ENCODE measurements at regions not wholly inside any gene's neighbourhood (a gene's known extent, or its start where the extent isn't known, plus 50 kb on each side); places are given as distances from the start of the nearest gene placed in this dataset.

DNA sequence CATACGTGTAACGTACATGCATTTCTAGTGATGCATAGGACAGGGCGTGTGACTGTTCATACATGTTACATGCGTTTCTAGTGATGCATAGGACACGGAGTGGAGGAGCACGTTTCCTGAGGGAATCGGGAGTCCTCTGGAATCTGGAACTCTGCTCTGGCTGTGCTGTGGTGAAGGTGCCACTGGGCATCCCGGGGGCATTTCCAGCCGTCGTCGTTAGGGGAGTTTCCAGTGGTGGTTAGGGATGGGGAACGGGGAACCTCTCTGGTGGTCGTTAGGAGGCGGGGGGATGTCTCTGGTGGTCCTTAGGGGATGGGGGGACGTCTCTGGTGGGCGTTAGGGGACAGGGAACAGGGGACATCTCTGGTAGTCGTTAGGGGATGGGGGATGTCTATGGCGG is 209.6 kb upstream of the SOX1 start:
- H3K36me3 ChIP-seq (ENCODE audit: control insufficient read depth in 2 of 2, insufficient read depth in 2 of 2, low read length in 1 of 2) = no peaks in the 10 kb centered on the region
- H2AFZ ChIP-seq (ENCODE audit: control insufficient read depth, low read depth, low read length) = no peak overlapping the region
- ATAC-seq (no peak), DNase-seq (ENCODE audit: low read depth, low spot score) (no peak), FAIRE-seq (no peak)
- no peak overlapping the region for H3K4me3 ChIP-seq
- intact Hi-C loops (cut with micrococcal nuclease; ENCODE audit: unreplicated experiment) (no loop called here), in situ Hi-C loops (cut with MboI) (no loop called here)
- no peaks in the 10 kb centered on the region for H3K27me3 ChIP-seq (replicated peaks in 1 of 2; ENCODE audit: control insufficient read depth in 2 of 2, insufficient read depth in 2 of 2, low read length in 1 of 2)
- no peaks in the 10 kb centered on the region; the same call in 2 of the 3 replicates for H3K9me3 ChIP-seq (replicated peaks; ENCODE audit: control insufficient read depth, insufficient read depth, low read length)
- RAD21 ChIA-PET (ENCODE audit: unreplicated experiment) = no interaction called here
- TF ChIP-seq, protein P1, sequence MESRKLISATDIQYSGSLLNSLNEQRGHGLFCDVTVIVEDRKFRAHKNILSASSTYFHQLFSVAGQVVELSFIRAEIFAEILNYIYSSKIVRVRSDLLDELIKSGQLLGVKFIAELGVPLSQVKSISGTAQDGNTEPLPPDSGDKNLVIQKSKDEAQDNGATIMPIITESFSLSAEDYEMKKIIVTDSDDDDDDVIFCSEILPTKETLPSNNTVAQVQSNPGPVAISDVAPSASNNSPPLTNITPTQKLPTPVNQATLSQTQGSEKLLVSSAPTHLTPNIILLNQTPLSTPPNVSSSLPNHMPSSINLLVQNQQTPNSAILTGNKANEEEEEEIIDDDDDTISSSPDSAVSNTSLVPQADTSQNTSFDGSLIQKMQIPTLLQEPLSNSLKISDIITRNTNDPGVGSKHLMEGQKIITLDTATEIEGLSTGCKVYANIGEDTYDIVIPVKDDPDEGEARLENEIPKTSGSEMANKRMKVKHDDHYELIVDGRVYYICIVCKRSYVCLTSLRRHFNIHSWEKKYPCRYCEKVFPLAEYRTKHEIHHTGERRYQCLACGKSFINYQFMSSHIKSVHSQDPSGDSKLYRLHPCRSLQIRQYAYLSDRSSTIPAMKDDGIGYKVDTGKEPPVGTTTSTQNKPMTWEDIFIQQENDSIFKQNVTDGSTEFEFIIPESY (IDR thresholded peaks at IDR 0.05) = no peak
- TF ChIP-seq RELA (IDR thresholded peaks at IDR 0.05; ENCODE audit: borderline replicate concordance, partially characterized antibody) (no peak), RFX5 (IDR thresholded peaks at IDR 0.05; ENCODE audit: low read depth, low read length) (no peak), JUND (IDR thresholded peaks at IDR 0.05; ENCODE audit: low read depth, low read length) (no peak), NRF1 (conservative IDR thresholded peaks at IDR 0.05; ENCODE audit: low read depth, low read length) (no peak), MTA3 (IDR thresholded peaks at IDR 0.05; ENCODE audit: borderline replicate concordance, low read length) (no peak), STAT3 (IDR thresholded peaks at IDR 0.05; ENCODE audit: low read depth, low read length) (no peak), ZNF207 (IDR thresholded peaks at IDR 0.05; ENCODE audit: borderline replicate concordance) (no peak), JUNB (IDR thresholded peaks at IDR 0.05) (no peak), ZNF217 (IDR thresholded peaks at IDR 0.05) (no peak), SUZ12 (IDR thresholded peaks at IDR 0.05; ENCODE audit: unreplicated experiment) (no peak), ETV6 (conservative IDR thresholded peaks at IDR 0.05 in 1 of 2, IDR thresholded peaks at IDR 0.05 in 1 of 2; ENCODE audit: borderline replicate concordance in 1 of 2, low read depth in 1 of 2) (no peak), YY1 (IDR thresholded peaks at IDR 0.05; ENCODE audit: low read depth, low read length) (no peak), MEF2B (IDR thresholded peaks at IDR 0.05; ENCODE audit: partially characterized antibody, poor library complexity, severe bottlenecking) (no peak), EP300 (IDR thresholded peaks at IDR 0.05; ENCODE audit: borderline replicate concordance in 1 of 2, control insufficient read depth in 1 of 2, low read depth in 2 of 2, low read length in 2 of 2) (no peak)
- TF ChIP-seq, protein P2, sequence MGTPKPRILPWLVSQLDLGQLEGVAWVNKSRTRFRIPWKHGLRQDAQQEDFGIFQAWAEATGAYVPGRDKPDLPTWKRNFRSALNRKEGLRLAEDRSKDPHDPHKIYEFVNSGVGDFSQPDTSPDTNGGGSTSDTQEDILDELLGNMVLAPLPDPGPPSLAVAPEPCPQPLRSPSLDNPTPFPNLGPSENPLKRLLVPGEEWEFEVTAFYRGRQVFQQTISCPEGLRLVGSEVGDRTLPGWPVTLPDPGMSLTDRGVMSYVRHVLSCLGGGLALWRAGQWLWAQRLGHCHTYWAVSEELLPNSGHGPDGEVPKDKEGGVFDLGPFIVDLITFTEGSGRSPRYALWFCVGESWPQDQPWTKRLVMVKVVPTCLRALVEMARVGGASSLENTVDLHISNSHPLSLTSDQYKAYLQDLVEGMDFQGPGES (IDR thresholded peaks at IDR 0.05) = no peak
- TF ChIP-seq, protein P3, sequence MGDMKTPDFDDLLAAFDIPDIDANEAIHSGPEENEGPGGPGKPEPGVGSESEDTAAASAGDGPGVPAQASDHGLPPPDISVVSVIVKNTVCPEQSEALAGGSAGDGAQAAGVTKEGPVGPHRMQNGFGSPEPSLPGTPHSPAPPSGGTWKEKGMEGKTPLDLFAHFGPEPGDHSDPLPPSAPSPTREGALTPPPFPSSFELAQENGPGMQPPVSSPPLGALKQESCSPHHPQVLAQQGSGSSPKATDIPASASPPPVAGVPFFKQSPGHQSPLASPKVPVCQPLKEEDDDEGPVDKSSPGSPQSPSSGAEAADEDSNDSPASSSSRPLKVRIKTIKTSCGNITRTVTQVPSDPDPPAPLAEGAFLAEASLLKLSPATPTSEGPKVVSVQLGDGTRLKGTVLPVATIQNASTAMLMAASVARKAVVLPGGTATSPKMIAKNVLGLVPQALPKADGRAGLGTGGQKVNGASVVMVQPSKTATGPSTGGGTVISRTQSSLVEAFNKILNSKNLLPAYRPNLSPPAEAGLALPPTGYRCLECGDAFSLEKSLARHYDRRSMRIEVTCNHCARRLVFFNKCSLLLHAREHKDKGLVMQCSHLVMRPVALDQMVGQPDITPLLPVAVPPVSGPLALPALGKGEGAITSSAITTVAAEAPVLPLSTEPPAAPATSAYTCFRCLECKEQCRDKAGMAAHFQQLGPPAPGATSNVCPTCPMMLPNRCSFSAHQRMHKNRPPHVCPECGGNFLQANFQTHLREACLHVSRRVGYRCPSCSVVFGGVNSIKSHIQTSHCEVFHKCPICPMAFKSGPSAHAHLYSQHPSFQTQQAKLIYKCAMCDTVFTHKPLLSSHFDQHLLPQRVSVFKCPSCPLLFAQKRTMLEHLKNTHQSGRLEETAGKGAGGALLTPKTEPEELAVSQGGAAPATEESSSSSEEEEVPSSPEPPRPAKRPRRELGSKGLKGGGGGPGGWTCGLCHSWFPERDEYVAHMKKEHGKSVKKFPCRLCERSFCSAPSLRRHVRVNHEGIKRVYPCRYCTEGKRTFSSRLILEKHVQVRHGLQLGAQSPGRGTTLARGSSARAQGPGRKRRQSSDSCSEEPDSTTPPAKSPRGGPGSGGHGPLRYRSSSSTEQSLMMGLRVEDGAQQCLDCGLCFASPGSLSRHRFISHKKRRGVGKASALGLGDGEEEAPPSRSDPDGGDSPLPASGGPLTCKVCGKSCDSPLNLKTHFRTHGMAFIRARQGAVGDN (IDR thresholded peaks at IDR 0.05) = no peak
- H3K27ac ChIP-seq (ENCODE audit: control insufficient read depth, insufficient read depth) = no peak overlapping the region
- H3K4me1 ChIP-seq (ENCODE audit: control insufficient read depth, insufficient read depth, low read length) = no peaks in the 10 kb centered on the region
- no peak overlapping the region for H3K4me2 ChIP-seq (ENCODE audit: control insufficient read depth, insufficient read depth)
- no TSS peak for BruUV-seq (replicated peaks)
- H4K20me1 ChIP-seq (ENCODE audit: control insufficient read depth, insufficient read depth) = no peaks in the 10 kb centered on the region
- SMC1A ChIA-PET (ENCODE audit: uncharacterized antibody, unreplicated experiment) = no interaction called here
- no peak overlapping the region for H3K9ac ChIP-seq (ENCODE audit: control insufficient read depth, insufficient read depth, low read length)
- 41% methylated on average over 18 of the region's 18 CpGs for WGBS (ENCODE audit: insufficient coverage, insufficient replicate concordance, low lambda C conversion rate, missing lambda C conversion rate)
- CTCF ChIA-PET = no interaction called here
- POLR2A ChIA-PET = no interaction called here
- no peaks in the 10 kb centered on the region for H3K79me2 ChIP-seq (ENCODE audit: control insufficient read depth, insufficient read depth, low read length)

Measured in GM12878 (cell line).